ENCODE measurements at regions not wholly inside any gene's neighbourhood (a gene's known extent, or its start where the extent isn't known, plus 50 kb on each side); places are given as distances from the start of the nearest gene placed in this dataset.

DNA sequence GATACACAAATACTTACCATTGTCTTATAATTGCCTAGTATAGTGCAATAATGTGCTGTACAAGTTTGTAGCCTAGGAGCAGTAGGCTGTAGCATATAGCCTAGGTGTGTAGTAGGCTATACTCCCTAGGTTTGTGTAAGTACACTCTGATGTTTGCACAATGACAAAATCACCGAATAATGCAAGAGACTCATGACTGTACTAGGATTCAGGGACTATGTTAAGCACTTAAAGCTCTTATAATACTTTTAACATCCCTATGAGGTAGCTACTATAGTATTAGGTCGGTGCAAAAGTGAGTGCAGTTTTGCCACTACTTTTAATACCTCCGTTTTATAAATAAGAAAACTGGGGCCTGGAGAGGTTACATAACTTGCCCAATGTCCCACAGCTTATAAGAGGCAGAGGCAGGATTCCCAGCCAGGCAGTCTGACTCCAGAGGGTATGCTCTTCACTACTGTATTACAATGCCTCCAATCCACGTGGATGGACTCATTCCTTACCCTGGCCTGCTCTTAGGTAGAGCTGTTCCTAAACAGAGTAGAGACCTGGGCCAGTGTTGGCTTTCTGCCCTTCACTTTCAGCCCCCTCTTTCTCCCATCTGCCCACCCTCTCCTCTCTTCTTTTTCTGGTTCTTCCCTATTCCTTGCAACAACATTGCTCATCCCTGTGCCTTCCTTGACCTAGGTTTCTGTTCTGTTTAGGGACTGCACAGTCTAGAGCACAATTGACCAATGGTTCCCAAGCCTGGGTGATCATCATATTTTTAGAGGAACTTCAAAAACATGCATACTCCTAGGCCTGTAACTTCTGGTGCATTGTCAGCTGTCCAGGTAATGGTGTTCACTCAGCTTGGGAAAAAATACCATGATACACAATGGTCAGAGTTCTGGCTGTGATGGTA lies 114.0 kb downstream of the CARTPT start:
- DNase-seq (ENCODE audit: low spot score) = no peak
- TF ChIP-seq, protein P1, sequence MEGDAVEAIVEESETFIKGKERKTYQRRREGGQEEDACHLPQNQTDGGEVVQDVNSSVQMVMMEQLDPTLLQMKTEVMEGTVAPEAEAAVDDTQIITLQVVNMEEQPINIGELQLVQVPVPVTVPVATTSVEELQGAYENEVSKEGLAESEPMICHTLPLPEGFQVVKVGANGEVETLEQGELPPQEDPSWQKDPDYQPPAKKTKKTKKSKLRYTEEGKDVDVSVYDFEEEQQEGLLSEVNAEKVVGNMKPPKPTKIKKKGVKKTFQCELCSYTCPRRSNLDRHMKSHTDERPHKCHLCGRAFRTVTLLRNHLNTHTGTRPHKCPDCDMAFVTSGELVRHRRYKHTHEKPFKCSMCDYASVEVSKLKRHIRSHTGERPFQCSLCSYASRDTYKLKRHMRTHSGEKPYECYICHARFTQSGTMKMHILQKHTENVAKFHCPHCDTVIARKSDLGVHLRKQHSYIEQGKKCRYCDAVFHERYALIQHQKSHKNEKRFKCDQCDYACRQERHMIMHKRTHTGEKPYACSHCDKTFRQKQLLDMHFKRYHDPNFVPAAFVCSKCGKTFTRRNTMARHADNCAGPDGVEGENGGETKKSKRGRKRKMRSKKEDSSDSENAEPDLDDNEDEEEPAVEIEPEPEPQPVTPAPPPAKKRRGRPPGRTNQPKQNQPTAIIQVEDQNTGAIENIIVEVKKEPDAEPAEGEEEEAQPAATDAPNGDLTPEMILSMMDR (IDR thresholded peaks at IDR 0.05; ENCODE audit: extremely low read depth, missing control alignments) = no peak

DNA sequence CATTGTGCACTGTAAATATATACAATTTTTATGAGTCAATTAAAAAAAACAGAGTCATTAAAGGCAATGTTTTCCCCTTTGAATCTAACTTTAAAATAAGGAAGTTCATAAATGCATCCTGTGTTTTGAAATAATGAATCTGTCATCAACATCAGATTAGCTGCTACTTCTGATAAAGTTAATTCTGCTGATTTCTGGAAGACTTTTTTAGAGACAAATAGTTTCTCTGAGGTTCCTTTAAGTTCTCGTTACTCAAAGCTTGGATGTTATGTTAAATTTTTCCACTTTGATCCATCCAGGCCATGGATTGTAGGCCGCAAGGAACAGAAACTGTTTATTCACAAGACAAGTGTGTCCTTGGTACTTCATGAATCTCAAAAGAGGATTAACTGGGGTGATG lies 115.5 kb downstream of the CARTPT start:
- TF ChIP-seq, protein P1 (IDR thresholded peaks at IDR 0.05; ENCODE audit: extremely low read depth, missing control alignments) = no peak
- no peak for DNase-seq (ENCODE audit: low spot score)

DNA sequence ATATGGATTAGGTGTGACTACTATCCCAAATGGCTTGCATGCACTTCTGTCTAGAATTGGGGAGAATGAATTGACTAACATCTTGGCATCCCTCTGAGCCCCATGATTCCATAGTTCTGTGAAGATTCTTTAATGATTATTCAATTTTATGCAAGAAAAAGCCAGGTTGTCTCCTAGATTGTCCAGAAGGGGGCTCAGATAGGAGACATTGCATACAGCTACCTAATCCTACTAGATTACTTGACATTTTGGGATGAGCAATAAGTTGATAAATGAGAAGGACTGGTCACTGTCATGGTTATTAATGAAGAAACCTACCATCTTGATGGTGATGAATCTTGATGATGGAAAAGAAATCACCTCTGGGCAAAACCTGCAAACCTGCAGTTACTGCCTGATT lies 117.0 kb downstream of the CARTPT start:
- no peak for DNase-seq (ENCODE audit: low spot score)
- TF ChIP-seq, protein P1 (IDR thresholded peaks at IDR 0.05; ENCODE audit: extremely low read depth, missing control alignments) = no peak

DNA sequence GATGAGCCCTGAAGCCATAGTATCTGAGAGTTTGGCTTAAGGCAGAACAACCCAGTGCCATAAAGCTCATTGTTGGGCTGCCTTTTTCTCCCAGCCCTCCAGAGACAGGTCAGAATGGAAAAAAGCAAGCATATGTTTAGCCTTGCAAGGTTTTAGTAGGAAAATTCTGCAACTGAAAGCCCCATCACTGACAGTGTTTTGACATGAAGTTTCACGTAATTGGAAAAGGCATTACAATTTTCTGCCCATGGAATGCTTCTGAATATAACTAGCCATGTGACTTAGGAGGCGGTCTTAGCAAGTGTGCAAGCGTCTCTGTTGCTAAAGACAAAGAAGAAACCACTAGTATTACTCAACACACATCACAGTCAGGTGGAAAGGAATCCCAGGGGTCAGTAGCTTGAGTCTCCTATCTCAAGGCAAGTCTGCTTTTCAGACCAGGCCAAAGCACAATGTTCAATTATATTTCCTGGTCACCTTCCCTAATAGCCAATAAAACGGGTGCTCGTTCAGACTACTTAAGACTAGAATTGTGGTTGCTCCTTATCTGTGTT lies 117.6 kb downstream of the CARTPT start:
- no peak for DNase-seq (ENCODE audit: low spot score)
- TF ChIP-seq, protein P1 (IDR thresholded peaks at IDR 0.05; ENCODE audit: extremely low read depth, missing control alignments) = no peak

DNA sequence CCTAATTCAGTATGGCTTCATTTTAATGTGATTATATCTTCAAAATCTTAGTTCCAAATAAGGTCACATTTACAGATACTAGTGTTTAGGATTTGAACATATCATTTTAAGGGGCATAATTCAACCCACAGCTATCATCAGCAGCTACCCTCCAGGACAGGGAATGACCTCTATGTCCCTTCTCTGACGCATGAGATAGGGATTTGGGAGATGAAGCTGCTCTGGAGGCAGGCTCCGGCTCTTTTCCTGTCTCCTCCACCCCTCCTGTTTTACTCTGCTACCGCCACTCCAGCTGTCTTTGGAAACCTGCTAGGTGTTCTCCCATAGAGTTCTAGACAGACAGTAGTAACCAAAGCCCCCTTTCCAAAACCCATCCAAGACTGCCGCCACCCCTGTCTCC lies 119.2 kb downstream of the CARTPT start:
- TF ChIP-seq, protein P1 (IDR thresholded peaks at IDR 0.05; ENCODE audit: extremely low read depth, missing control alignments) = no peak
- no peak for DNase-seq (ENCODE audit: low spot score)

DNA sequence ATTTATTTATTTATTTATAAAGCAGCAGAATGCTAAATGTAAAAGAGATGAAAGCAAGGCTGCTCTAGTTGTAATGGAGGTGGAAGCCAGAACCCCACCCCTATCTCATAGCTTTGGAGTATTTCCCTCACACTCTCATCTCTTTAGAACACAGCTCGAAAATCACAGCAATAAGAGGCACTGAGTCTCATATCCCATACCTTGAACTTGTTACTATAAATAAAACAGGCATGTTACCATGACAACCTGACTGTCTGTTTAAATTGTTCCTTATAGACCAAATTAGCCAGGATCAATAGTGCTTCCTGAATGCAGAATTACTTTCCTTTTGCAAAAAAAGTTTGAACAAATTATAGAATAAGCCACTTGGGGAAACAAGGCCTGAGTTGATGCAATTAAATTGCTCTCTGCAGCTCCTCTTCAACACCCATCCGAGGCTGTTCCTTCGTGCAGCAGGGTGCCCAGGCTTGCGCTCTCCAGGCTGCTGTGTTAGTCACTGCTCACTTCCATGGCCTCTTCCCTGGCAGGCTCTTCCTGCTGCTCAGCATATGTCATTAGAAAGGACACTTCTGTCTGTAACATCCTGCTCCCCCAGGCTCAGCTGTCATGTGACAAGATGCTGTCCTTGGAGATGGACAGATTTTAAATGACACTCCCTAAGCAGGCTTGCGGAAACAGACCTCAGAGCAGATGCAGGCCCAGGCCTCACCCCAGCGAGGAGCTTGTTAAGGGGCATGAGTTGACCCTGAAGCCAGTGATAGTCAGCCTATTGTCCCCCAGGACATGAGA lies 120.2 kb downstream of the CARTPT start:
- DNase-seq (ENCODE audit: low spot score) = no peak
- TF ChIP-seq, protein P1 (IDR thresholded peaks at IDR 0.05; ENCODE audit: extremely low read depth, missing control alignments) = no peak

DNA sequence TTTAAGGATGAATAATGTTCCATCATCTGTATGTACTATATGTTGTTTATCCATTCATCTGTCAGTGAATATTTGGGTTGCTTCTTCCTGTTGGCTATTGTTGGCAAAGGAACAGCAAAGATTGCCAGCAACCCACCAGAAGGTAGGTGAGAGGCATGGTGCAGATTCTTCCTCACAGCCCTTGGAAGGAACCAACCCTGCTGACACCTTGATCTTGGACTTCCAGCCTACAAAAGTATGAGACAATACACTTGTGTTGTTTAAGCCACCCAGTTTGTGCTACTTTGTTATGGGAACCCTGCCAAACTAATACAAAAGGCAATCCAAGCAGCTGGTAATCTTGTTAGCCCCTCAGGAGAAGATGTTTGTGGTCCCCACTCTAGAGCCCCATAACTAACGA lies 122.0 kb downstream of the CARTPT start:
- TF ChIP-seq, protein P1 (IDR thresholded peaks at IDR 0.05; ENCODE audit: extremely low read depth, missing control alignments) = no peak
- no peak for DNase-seq (ENCODE audit: low spot score)

Data from GM20000 (cell line).